Fibroblast of mammary gland (primary cell): ENCODE measurements at regions not wholly inside any gene's neighbourhood (a gene's known extent, or its start where the extent isn't known, plus 50 kb on each side); places are given as distances from the start of the nearest gene placed in this dataset.

Experiments
- DNase-seq: peaks from one replicate; pipeline ENCODE4 v3.0.0-alpha.2; 2010; ENCODE audit warnings: low read depth
- H3K4me3 ChIP-seq: 2 replicates; pipeline ENCODE4 v1.5.1; 2011; ENCODE audit warnings: low read depth, mild to moderate bottlenecking, low read length, moderate library complexity; ENCODE audit not compliant: control insufficient read depth
- CTCF ChIP-seq: conservative IDR thresholded peaks from 2 replicates; pipeline ENCODE4 v1.5.1; 2011; ENCODE audit warnings: low read depth, low read length, inconsistent platforms; ENCODE audit not compliant: control insufficient read depth, insufficient read depth

- H3K4me3 ChIP-seq: no peak overlapping the region
- no peak for TF ChIP-seq CTCF
- DNase-seq: no peak
Measured at GRCh38 chr1:102084771-102085535, 88.2 kb upstream of the OLFM3 start.

- no peak overlapping the region for H3K4me3 ChIP-seq
- no peak for TF ChIP-seq CTCF
- DNase-seq: no peak
Measured at GRCh38 chr1:102083192-102083591, 86.5 kb upstream of the OLFM3 start.

- TF ChIP-seq CTCF: no peak
- no peak overlapping the region for H3K4me3 ChIP-seq
- DNase-seq: no peak
Measured at GRCh38 chr1:102074874-102075273, 78.1 kb upstream of the OLFM3 start.

- no peak for TF ChIP-seq CTCF
- H3K4me3 ChIP-seq: no peak overlapping the region
- DNase-seq: no peak
Measured at GRCh38 chr1:102071451-102071850, 74.7 kb upstream of the OLFM3 start.

- H3K4me3 ChIP-seq: no peak overlapping the region
- TF ChIP-seq CTCF: no peak
- DNase-seq: no peak
Measured at GRCh38 chr1:102050556-102050955, 53.8 kb upstream of the OLFM3 start.

GRCh38 chr1:102047724-102048123 lies 51.0 kb upstream of the OLFM3 start:
- TF ChIP-seq CTCF: no peak
- H3K4me3 ChIP-seq: no peak overlapping the region
- no peak for DNase-seq
